H9 (cell line): ENCODE measurements at regions not wholly inside any gene's neighbourhood (a gene's known extent, or its start where the extent isn't known, plus 50 kb on each side); places are given as distances from the start of the nearest gene placed in this dataset.

Source experiments
- DNase-seq: peaks from one replicate; pipeline ENCODE4 v3.0.0-alpha.2; 2017
- H2AFZ ChIP-seq: one replicate; pipeline ENCODE4 v1.6.1; 2013; ENCODE audit warnings: mild to moderate bottlenecking, low read length, control low read depth, moderate library complexity
- H2AK5ac ChIP-seq: 2 replicates; pipeline ENCODE4 v1.6.1; 2013; ENCODE audit warnings: low read length, control low read depth, mixed read lengths; ENCODE audit not compliant: insufficient read length
- H2BK120ac ChIP-seq: one replicate; pipeline ENCODE4 v1.6.1; 2013; ENCODE audit warnings: low read depth, mild to moderate bottlenecking, low read length, control low read depth, inconsistent platforms; ENCODE audit not compliant: poor library complexity, severe bottlenecking
- H2BK12ac ChIP-seq: 2 replicates; pipeline ENCODE4 v1.6.1; 2013; ENCODE audit warnings: low read length, control low read depth, mixed read lengths, low read depth; ENCODE audit not compliant: insufficient read length
- H2BK15ac ChIP-seq: 2 replicates; pipeline ENCODE4 v1.6.1; 2013; ENCODE audit warnings: low read depth, low read length, control low read depth
- H2BK20ac ChIP-seq: one replicate; pipeline ENCODE4 v1.6.1; 2013; ENCODE audit warnings: low read depth, mild to moderate bottlenecking, low read length, control low read depth, inconsistent platforms; ENCODE audit not compliant: poor library complexity, severe bottlenecking
- H2BK5ac ChIP-seq: 2 replicates; pipeline ENCODE4 v1.6.1; 2013; ENCODE audit warnings: low read length, control low read depth, mixed read lengths; ENCODE audit not compliant: insufficient read length
- H3K14ac ChIP-seq: 2 replicates; pipeline ENCODE4 v1.6.1; 2013; ENCODE audit warnings: low read length, control low read depth; ENCODE audit not compliant: insufficient read depth
- H3K18ac ChIP-seq: 2 replicates; pipeline ENCODE4 v1.6.1; 2013; ENCODE audit warnings: low read depth, mild to moderate bottlenecking, mixed read lengths, low read length, control low read depth; ENCODE audit not compliant: insufficient read length
- H3K23ac ChIP-seq: 2 replicates; pipeline ENCODE4 v1.6.1; 2013; ENCODE audit warnings: low read length, control low read depth, mixed read lengths, low read depth; ENCODE audit not compliant: insufficient read length
- H3K23me2 ChIP-seq: 2 replicates; pipeline ENCODE4 v1.6.1; 2013; ENCODE audit warnings: low read depth, mild to moderate bottlenecking, mixed read lengths, low read length, control low read depth; ENCODE audit not compliant: insufficient read length, poor library complexity, severe bottlenecking
- H3K27ac ChIP-seq: 2 replicates; pipeline ENCODE4 v1.5.1; 2013; ENCODE audit warnings: low read length, control low read depth, mixed read lengths, low read depth; ENCODE audit not compliant: insufficient read length
- H3K27me3 ChIP-seq: 2 replicates; pipeline ENCODE4 v1.6.1; 2013; ENCODE audit warnings: low read length, control low read depth, inconsistent platforms; ENCODE audit not compliant: insufficient read depth
- H3K4ac ChIP-seq: 2 replicates; pipeline ENCODE4 v1.6.1; 2013; ENCODE audit warnings: low read depth, mild to moderate bottlenecking, control low read depth, inconsistent platforms, low read length, moderate library complexity
- H3K4me1 ChIP-seq: 2 replicates; pipeline ENCODE4 v1.6.1; 2013; ENCODE audit warnings: low read length, control low read depth, inconsistent platforms; ENCODE audit not compliant: insufficient read depth
- H3K4me2 ChIP-seq: 2 replicates; pipeline ENCODE4 v1.6.1; 2013; ENCODE audit warnings: low read length, control low read depth, mixed read lengths; ENCODE audit not compliant: insufficient read length, insufficient read depth
- H3K56ac ChIP-seq: 2 replicates; pipeline ENCODE4 v1.6.1; 2013; ENCODE audit warnings: low read depth, mild to moderate bottlenecking, mixed read lengths, low read length, control low read depth; ENCODE audit not compliant: insufficient read length
- H3K79me1 ChIP-seq: 2 replicates; pipeline ENCODE4 v1.6.1; 2013; ENCODE audit warnings: low read depth, mild to moderate bottlenecking, moderate library complexity, low read length, control low read depth, inconsistent platforms; ENCODE audit not compliant: insufficient read depth, poor library complexity, severe bottlenecking
- H3K79me2 ChIP-seq: 2 replicates; pipeline ENCODE4 v1.6.1; 2013; ENCODE audit warnings: low read length, control low read depth, inconsistent platforms; ENCODE audit not compliant: insufficient read depth
- H3K9ac ChIP-seq: 2 replicates; pipeline ENCODE4 v1.6.1; 2013; ENCODE audit warnings: low read length, control low read depth, mixed read lengths; ENCODE audit not compliant: insufficient read length; ENCODE audit errors: extremely low read depth
- H3K9me3 ChIP-seq: one replicate; pipeline ENCODE4 v1.6.1; 2013; ENCODE audit warnings: low read depth, low read length, inconsistent platforms; ENCODE audit not compliant: control insufficient read depth
- H3T11ph ChIP-seq: one replicate; pipeline ENCODE4 v1.6.1; 2013; ENCODE audit warnings: mild to moderate bottlenecking, low read length, control low read depth, inconsistent platforms
- H4K20me1 ChIP-seq: one replicate; pipeline ENCODE4 v1.6.1; 2013; ENCODE audit not compliant: control insufficient read depth, insufficient read length, insufficient read depth
- H4K5ac ChIP-seq: 2 replicates; pipeline ENCODE4 v1.6.1; 2013; ENCODE audit warnings: low read depth, mild to moderate bottlenecking, mixed read lengths, low read length, control low read depth; ENCODE audit not compliant: insufficient read length
- H4K8ac ChIP-seq: replicated peaks from 2 replicates; pipeline ENCODE4 v1.6.1; 2013; ENCODE audit warnings: low read length, control low read depth, mixed read lengths, low read depth; ENCODE audit not compliant: insufficient read length
- H4K91ac ChIP-seq: 2 replicates; pipeline ENCODE4 v1.6.1; 2013; ENCODE audit warnings: low read depth, mild to moderate bottlenecking, moderate library complexity, mixed read lengths, low read length, control low read depth; ENCODE audit not compliant: insufficient read length
- H3K27ac Mint-ChIP-seq, 3 experiments: 2 replicates in 2 of 3; 3 replicates in 1 of 3; pipeline ENCODE4 v1.8.0; 2020 to 2021; ENCODE audit warnings: mixed read lengths in 3 of 3, mild to moderate bottlenecking in 1 of 3, moderate library complexity in 1 of 3
- H3K27me3 Mint-ChIP-seq: 2 replicates; pipeline ENCODE4 v1.8.0; 2021; ENCODE audit warnings: low read depth, mild to moderate bottlenecking, moderate library complexity, mixed read lengths
- H3K36me3 Mint-ChIP-seq, 3 experiments: 2 replicates in 2 of 3; 3 replicates in 1 of 3; pipeline ENCODE4 v1.8.0; 2020 to 2021; ENCODE audit warnings: low read depth in 3 of 3, mixed read lengths in 3 of 3; ENCODE audit not compliant: insufficient read depth in 1 of 3
- H3K4me1 Mint-ChIP-seq, 2 experiments: 2 replicates each; pipeline ENCODE4 v1.8.0; 2020; ENCODE audit warnings: mixed read lengths in 2 of 2
- H3K4me3 Mint-ChIP-seq, 2 experiments: 2 replicates in 1 of 2; 3 replicates in 1 of 2; pipeline ENCODE4 v1.8.0; 2020 to 2021; ENCODE audit warnings: mild to moderate bottlenecking in 2 of 2, mixed read lengths in 2 of 2, moderate library complexity in 1 of 2
- H3K9me3 Mint-ChIP-seq, 2 experiments: 2 replicates in 1 of 2; 3 replicates in 1 of 2; pipeline ENCODE4 v1.8.0; 2020; ENCODE audit warnings: mild to moderate bottlenecking in 2 of 2, mixed read lengths in 2 of 2, moderate library complexity in 1 of 2
- CTCF ChIP-seq: fragments of 200-600 bp; sonication (generic); conservative IDR thresholded peaks from 3 replicates; pipeline ENCODE4 v1.8.0; 2021; ENCODE audit warnings: antibody characterized with exemption, mild to moderate bottlenecking
- WGBS: extraction: QIAGEN DNeasy Blood & Tissue Kit; methylation state at CpG from one replicate; pipeline ENCODE4 v1.1.7; 2013; ENCODE audit warnings: missing lambda C conversion rate, low lambda C conversion rate, mixed read lengths; ENCODE audit not compliant: insufficient read length; ENCODE audit errors: extremely low coverage; 5-methylcytosine and 5-hydroxymethylcytosine counted together

GRCh38 chr3:177424521-177424920 is 227.2 kb upstream of the TBL1XR1 start:
- no peak overlapping the region for H2BK120ac ChIP-seq
- H3K4me1 ChIP-seq: no peaks in the 10 kb centered on the region
- no peaks in the 10 kb centered on the region for H3K23me2 ChIP-seq
- H3K4ac ChIP-seq: no peak overlapping the region
- no peak overlapping the region for H3K14ac ChIP-seq
- no peak overlapping the region for H3K18ac ChIP-seq
- H3K79me2 ChIP-seq: no peaks in the 10 kb centered on the region
- H2AFZ ChIP-seq: no peak overlapping the region
- DNase-seq: no peak
- no peaks in the 10 kb centered on the region for H3K27me3 ChIP-seq
- peaks cover 11 to 25% of the 10 kb centered on the region in 2 experiments for H3K4me1 Mint-ChIP-seq
- no peak overlapping the region for H3K4me2 ChIP-seq
- no peak overlapping the region for H3K23ac ChIP-seq
- no peak overlapping the region for H3K9ac ChIP-seq
- no peaks in the 10 kb centered on the region; a peak in 1 of 7 replicates for H3K36me3 Mint-ChIP-seq
- no peak overlapping the region for H2BK12ac ChIP-seq
- no peak overlapping the region for H4K91ac ChIP-seq
- H4K5ac ChIP-seq: no peak overlapping the region
- H2BK15ac ChIP-seq: no peak overlapping the region
- no peak overlapping the region for H4K8ac ChIP-seq
- H3T11ph ChIP-seq: no peak overlapping the region
- no peaks in the 10 kb centered on the region for H3K79me1 ChIP-seq
- no peak overlapping the region for H2BK20ac ChIP-seq
- TF ChIP-seq CTCF: no peak
- H3K9me3 ChIP-seq: no peaks in the 10 kb centered on the region
- no peak overlapping the region; a peak in 1 of 7 replicates for H3K27ac Mint-ChIP-seq
- no CpG with 5 or more reads among the region's 3 CpGs for whole genome bisulfite sequencing
- no peak overlapping the region for H3K27ac ChIP-seq
- H2BK5ac ChIP-seq: no peak overlapping the region
- H3K4me3 Mint-ChIP-seq: no peak overlapping the region
- H3K56ac ChIP-seq: no peak overlapping the region
- no peaks in the 10 kb centered on the region for H4K20me1 ChIP-seq
- no peak overlapping the region for H2AK5ac ChIP-seq
- no peaks in the 10 kb centered on the region; the same call in 1 of the 2 replicates for H3K27me3 Mint-ChIP-seq
- H3K9me3 Mint-ChIP-seq: no peaks in the 10 kb centered on the region
